Skeletal muscle tissue (tissue), 3 donors: ENCODE measurements at regions not wholly inside any gene's neighbourhood (a gene's known extent, or its start where the extent isn't known, plus 50 kb on each side); places are given as distances from the start of the nearest gene placed in this dataset.

Experiments
- H3K27ac ChIP-seq: one replicate; pipeline ENCODE4 v1.7.0; 2013; ENCODE audit warnings: mild to moderate bottlenecking, low read depth, low read length, inconsistent platforms
- H3K27me3 ChIP-seq, 3 donors: one replicate each; pipeline ENCODE4 v1.7.0; 2013; ENCODE audit warnings: low read length in 3 of 3; ENCODE audit not compliant: control insufficient read depth in 3 of 3, insufficient read depth in 3 of 3
- H3K36me3 ChIP-seq, 3 donors: one replicate each; pipeline ENCODE4 v1.7.0; 2013; ENCODE audit warnings: low read length in 3 of 3; ENCODE audit not compliant: control insufficient read depth in 3 of 3, insufficient read depth in 3 of 3
- H3K4me1 ChIP-seq, 3 donors: one replicate each; pipeline ENCODE4 v1.7.0; 2013; ENCODE audit warnings: low read length in 3 of 3, mild to moderate bottlenecking in 3 of 3; ENCODE audit not compliant: control insufficient read depth in 3 of 3, insufficient read depth in 3 of 3
- H3K4me3 ChIP-seq, 3 donors: one replicate each; pipeline ENCODE4 v1.7.0; 2013; ENCODE audit warnings: low read length in 3 of 3
- H3K9ac ChIP-seq, 3 donors: one replicate each; pipeline ENCODE4 v1.7.0; 2013; ENCODE audit warnings: low read length in 3 of 3, mild to moderate bottlenecking in 3 of 3, moderate library complexity in 2 of 3, low read depth in 1 of 3
- H3K9me3 ChIP-seq, 3 donors: one replicate each; pipeline ENCODE4 v1.7.0; 2013; ENCODE audit warnings: low read length in 3 of 3; ENCODE audit not compliant: control insufficient read depth in 3 of 3
- donor health status: Osteomylitis.

DNA sequence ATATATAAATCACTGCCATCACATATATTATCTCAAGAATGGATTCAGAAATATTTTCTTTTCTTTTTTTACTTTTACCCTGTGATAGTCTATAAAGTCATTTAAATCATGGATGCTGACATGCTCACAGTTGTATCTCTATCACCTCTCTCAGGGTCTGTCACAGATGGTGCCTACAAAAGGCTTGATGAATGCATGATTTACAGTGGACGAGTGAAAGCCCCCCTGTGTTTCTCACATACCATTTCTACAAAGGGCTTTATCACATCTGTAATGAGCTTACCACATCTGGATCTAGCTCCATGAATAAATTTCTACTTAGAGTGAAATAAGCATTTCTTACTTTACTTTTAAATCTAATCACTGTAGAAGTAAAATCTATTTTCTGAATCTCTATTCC lies 121.4 kb upstream of the CARD18 start:
- Histone ChIP-seq H3K36me3 (no peaks in the 10 kb centered on the region), H3K9ac (no peak overlapping the region), H3K27me3 (no peaks in the 10 kb centered on the region), H3K4me3 (no peak overlapping the region), H3K27ac (no peak overlapping the region), H3K4me1 (no peaks in the 10 kb centered on the region), H3K9me3 (no peaks in the 10 kb centered on the region)

DNA sequence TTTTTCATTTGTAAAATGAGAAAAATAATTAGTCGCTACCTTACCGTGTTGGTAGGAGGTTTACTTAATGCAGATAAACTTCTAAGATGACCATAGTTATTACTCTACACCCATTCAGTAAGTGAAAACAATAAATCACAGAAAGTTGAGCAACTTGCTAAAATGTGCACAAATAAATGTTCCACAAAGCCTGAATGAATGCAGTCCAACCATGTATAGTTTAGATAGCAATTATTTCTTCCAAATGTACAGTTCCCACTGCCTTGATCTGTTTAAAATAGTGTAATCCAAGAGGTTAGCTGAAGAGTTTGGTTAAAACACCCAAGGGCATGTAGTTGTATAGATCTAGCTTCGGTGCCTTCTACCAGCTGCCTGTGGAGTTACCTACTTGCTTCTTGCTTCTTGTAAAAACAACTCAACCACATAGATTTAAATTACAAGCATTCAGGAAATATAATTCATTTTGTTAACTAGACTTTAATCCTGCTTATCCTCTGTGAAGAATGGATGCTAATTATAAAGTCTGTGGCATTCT lies 106.3 kb upstream of the CARD18 start:
- Histone ChIP-seq H3K9me3 (no peaks in the 10 kb centered on the region), H3K27ac (peak overlapping the region; percentile 86), H3K27me3 (no peaks in the 10 kb centered on the region), H3K4me1 (peaks cover 3 to 9% (median 7%) of the 10 kb centered on the region in 3 donors), H3K9ac (no peak overlapping the region), H3K4me3 (no peak overlapping the region), H3K36me3 (no peaks in the 10 kb centered on the region)

DNA sequence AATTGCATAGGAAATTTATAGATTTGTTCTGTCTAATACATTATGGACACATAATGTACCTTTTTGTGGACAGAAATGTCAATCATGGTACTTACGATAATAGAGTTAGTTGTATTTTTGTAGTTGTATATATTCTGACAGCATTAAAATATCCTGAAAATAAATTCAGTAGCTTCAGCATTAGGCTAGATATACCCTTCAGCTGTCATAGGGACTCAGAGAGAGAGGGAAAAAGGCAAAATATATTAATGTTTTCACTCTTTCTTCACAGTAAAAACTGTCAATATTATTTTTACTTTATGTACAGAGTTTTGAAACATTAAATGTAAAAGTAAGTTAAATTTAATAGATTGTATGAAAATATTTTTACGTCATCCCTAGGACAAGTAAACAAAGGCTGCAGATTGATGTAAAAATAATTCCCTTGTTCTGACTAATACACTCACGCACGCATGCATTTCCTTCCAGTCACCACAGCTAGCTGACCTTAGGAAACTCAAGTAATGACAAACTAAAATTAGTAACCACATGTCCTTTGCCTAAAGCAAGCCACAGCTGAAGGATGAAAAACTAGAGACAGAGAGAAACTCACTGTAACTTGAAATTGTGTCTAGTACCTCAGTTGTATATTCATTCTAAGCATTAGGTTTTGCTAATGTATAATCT lies 104.7 kb upstream of the CARD18 start:
- no peaks in the 10 kb centered on the region for H3K36me3 ChIP-seq
- H3K27ac ChIP-seq, result peak overlapping the region; percentile 86
- no peak overlapping the region for H3K4me3 ChIP-seq
- H3K9me3 ChIP-seq, result no peaks in the 10 kb centered on the region
- H3K9ac ChIP-seq, result no peak overlapping the region
- H3K4me1 ChIP-seq, result peaks cover 3 to 9% (median 7%) of the 10 kb centered on the region in 3 donors
- H3K27me3 ChIP-seq, result no peaks in the 10 kb centered on the region

DNA sequence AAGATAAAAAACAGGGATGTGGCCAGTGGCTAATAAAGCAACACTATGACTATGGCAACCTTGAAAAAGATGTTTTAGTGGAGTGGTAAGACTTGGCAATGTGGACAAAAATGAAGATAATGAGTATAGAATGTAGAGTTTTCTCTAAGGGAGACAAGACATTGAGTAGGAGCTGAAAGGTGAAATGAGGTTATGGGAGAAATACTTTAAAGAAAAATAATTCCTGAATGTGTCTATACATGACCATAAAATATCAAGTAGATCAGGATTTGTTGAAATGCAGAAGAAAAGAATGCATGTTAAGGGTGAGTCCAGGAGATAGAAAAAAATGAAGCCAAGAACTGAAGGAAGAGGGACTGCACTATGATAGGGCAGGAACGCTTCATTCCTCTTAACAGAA lies 101.6 kb upstream of the CARD18 start:
- H3K4me3 ChIP-seq, result no peak overlapping the region

DNA sequence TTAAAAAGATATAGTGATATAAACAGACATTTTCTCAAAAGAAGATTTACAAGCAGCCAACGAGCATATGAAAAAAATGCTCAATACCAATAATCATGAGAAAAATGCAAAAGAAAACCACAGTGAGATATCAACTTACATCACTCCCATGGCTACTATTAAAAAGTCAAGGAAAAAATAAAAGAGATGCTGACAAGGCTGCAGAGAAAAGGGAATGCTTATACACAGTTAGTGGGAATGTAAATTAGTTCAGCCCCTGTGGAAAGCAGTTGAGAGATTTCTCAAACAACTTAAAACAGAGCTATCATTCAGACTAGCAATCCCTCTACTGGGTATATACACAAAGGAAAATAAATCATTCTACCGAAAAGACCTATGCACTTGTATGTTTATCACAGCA lies 97.1 kb upstream of the CARD18 start:
- no peaks in the 10 kb centered on the region for H3K36me3 ChIP-seq
- no peaks in the 10 kb centered on the region for H3K4me1 ChIP-seq

More for the DNA sequence above, 101.6 kb upstream of the CARD18 start:
- H3K27me3 ChIP-seq, result no peaks in the 10 kb centered on the region
- H3K36me3 ChIP-seq, result no peaks in the 10 kb centered on the region
- no peaks in the 10 kb centered on the region for H3K9me3 ChIP-seq
- peaks cover 3 to 9% (median 7%) of the 10 kb centered on the region in 3 donors for H3K4me1 ChIP-seq
- H3K27ac ChIP-seq, result no peak overlapping the region
- no peak overlapping the region for H3K9ac ChIP-seq

DNA sequence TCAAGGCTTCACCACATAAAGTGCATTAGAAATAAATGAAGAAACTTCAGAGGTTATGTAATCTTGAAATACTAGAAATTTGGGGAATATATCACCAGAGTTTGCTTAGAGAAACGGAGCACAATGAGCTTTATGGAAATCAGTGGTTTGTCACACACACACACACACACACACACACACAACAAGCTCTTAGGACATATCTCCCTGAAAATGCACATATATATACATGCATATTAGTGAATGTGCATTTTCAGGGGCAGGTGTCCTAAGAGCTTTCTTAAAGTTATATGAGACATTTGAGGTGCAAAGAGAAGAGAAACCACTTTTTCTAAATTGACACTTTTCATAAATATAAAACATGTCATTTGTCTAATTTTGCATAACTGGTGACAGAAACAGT lies 93.7 kb upstream of the CARD18 start:
- Histone ChIP-seq H3K27me3 (no peaks in the 10 kb centered on the region), H3K9ac (no peak overlapping the region), H3K4me1 (no peaks in the 10 kb centered on the region), H3K9me3 (no peaks in the 10 kb centered on the region), H3K4me3 (no peak overlapping the region), H3K27ac (no peak overlapping the region), H3K36me3 (no peaks in the 10 kb centered on the region)

More for the DNA sequence above, 97.1 kb upstream of the CARD18 start:
- no peaks in the 10 kb centered on the region for H3K27me3 ChIP-seq
- no peak overlapping the region for H3K9ac ChIP-seq
- no peak overlapping the region for H3K4me3 ChIP-seq
- no peak overlapping the region for H3K27ac ChIP-seq
- no peaks in the 10 kb centered on the region for H3K9me3 ChIP-seq

DNA sequence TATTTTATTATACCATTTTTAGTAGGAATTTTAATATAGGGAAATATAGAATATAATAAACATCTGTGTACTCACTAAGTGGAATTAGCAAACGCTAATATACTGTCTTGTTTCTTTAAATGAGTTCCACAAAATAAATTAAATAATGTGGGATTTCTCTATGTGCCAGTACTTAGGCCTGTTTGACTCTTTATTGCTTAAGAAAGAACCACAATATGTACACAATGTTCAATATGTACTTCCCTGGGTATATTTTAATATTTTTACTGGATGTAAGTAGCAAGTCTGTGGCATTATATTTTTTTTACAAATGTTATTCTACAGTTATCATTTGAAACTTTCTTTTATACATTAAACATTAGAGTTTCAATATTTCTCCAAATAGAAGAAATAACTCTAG lies 92.5 kb upstream of the CARD18 start:
- Histone ChIP-seq H3K9ac (no peak overlapping the region), H3K4me1 (no peaks in the 10 kb centered on the region), H3K4me3 (no peak overlapping the region), H3K9me3 (no peaks in the 10 kb centered on the region), H3K36me3 (no peaks in the 10 kb centered on the region), H3K27me3 (no peaks in the 10 kb centered on the region), H3K27ac (no peak overlapping the region)

DNA sequence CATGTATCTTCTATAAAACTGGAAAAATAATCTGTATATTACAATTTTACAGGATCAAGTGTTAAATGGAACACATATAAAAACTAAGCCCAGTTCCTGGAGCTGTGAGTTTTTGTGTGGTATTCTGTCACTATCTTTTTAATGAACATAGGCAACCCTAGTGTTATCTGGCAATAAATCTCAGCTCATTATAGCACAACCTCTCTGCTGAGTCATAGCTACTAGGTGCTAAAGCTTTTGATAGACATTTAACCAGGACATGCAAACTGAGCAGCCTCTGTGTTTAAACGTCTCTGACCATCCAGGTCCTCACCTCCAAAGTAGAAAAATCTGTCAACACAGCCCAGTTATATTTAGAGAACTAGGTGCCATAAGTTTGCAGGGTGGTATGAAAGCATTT lies 91.0 kb upstream of the CARD18 start:
- no peaks in the 10 kb centered on the region for H3K27me3 ChIP-seq
- H3K4me1 ChIP-seq, result no peaks in the 10 kb centered on the region
- no peaks in the 10 kb centered on the region for H3K9me3 ChIP-seq
- no peak overlapping the region for H3K9ac ChIP-seq
- H3K4me3 ChIP-seq, result no peak overlapping the region
- no peaks in the 10 kb centered on the region for H3K36me3 ChIP-seq
- H3K27ac ChIP-seq, result no peak overlapping the region

DNA sequence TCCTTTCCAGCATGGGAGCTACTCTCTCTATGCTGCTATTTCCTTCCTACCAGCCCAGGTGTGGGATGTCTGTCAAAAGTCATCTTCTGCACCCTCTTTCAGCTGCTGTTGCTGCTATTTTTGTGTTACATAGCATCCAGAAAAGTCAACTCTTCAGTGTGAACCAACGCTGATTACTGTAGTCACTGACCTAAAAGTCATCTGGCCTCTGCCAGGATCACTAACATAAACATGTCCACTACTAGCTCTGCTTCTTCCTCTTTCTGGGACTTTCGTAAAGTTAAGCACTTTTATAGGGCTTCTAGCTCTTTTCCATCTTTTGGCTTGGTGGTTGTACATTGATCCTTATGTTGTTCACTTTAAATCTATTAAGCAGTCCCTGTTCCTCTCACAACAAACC lies 90.2 kb upstream of the CARD18 start:
- no peaks in the 10 kb centered on the region for H3K27me3 ChIP-seq
- no peak overlapping the region for H3K9ac ChIP-seq
- no peaks in the 10 kb centered on the region for H3K9me3 ChIP-seq
- no peaks in the 10 kb centered on the region for H3K4me1 ChIP-seq
- H3K27ac ChIP-seq, result no peak overlapping the region
- no peaks in the 10 kb centered on the region for H3K36me3 ChIP-seq
- no peak overlapping the region for H3K4me3 ChIP-seq

DNA sequence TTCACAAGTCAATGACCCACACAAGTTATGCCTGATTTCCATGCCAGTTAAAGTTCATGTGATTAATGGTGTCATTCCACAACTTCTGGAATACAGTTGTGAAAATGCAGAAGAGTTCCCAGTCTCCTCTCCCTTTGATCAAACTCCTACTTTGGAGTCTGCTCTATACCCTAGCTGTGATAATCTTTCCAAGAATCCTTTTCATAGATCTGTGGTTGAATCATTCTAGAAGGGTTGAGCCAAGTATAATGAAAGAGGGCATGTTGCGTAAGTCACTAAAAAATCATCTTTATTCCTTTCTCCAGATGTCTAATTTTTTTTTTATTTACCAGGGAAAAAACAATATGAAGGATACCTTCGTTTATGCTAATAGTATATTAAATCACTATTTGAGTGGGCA lies 89.7 kb upstream of the CARD18 start:
- Histone ChIP-seq H3K4me1 (no peaks in the 10 kb centered on the region), H3K4me3 (no peak overlapping the region), H3K9me3 (no peaks in the 10 kb centered on the region), H3K27me3 (no peaks in the 10 kb centered on the region), H3K27ac (no peak overlapping the region), H3K9ac (no peak overlapping the region), H3K36me3 (no peaks in the 10 kb centered on the region)
